Activated CD4-positive, alpha-beta T cell treated with anti-CD3 and anti-CD28 coated beads for 48 hours (primary cell): ENCODE measurements at regions not wholly inside any gene's neighbourhood (a gene's known extent, or its start where the extent isn't known, plus 50 kb on each side); places are given as distances from the start of the nearest gene placed in this dataset.

Experiments used
- DNase-seq: peaks from one replicate; pipeline ENCODE4 v3.0.0-alpha.2; 2020

GRCh38 chr9:68648971-68649370 lies 56.1 kb upstream of the PIP5K1B start:
- DNase-seq = no peak

- DNase-seq = peak; percentile 10
Observed at GRCh38 chr9:68651280-68651893, 53.7 kb upstream of the PIP5K1B start.

GRCh38 chr9:68653141-68653595 lies 51.9 kb upstream of the PIP5K1B start:
- DNase-seq = peak; percentile 61

- DNase-seq = no peak
Observed at GRCh38 chr9:68654075-68654474, 51.0 kb upstream of the PIP5K1B start.
